Spleen (tissue), 7 donors: ENCODE measurements at regions not wholly inside any gene's neighbourhood (a gene's known extent, or its start where the extent isn't known, plus 50 kb on each side); places are given as distances from the start of the nearest gene placed in this dataset.

Experiments
- CTCF ChIP-seq, 11 experiments: fragments of 200-600 bp in 7 of 11; fragments of 450-650 bp in 4 of 11; sonication (generic) in 4 of 11; IDR thresholded peaks in 8 of 11; conservative IDR thresholded peaks in 3 of 11; 1 replicate in 7 of 11; 2 replicates in 4 of 11; pipeline versions ENCODE4 v1.4.0 to v1.8.0; 2016 to 2021; ENCODE audit warnings: antibody characterized with exemption in 11 of 11, inconsistent platforms in 4 of 11, mild to moderate bottlenecking in 1 of 11
- POLR2A ChIP-seq, 3 donors: fragments of 450-650 bp; IDR thresholded peaks; one replicate each; pipeline ENCODE4 v1.5.1; 2017; ENCODE audit warnings: antibody characterized with exemption in 3 of 3, mild to moderate bottlenecking in 1 of 3
- POLR2AphosphoS5 ChIP-seq, 3 donors: sonication (generic); formaldehyde crosslinking; IDR thresholded peaks; one replicate each; pipeline ENCODE4 v1.5.1; 2017; ENCODE audit warnings: antibody characterized with exemption in 3 of 3
- donor health status: DM: no; HTN: no; CAD: no; lungs with moderate emphysema.
- donor health status: DM: no; HTN: no; CAD: no.
- donor health status: DM: no; HTN: no; CAD: no.

DNA sequence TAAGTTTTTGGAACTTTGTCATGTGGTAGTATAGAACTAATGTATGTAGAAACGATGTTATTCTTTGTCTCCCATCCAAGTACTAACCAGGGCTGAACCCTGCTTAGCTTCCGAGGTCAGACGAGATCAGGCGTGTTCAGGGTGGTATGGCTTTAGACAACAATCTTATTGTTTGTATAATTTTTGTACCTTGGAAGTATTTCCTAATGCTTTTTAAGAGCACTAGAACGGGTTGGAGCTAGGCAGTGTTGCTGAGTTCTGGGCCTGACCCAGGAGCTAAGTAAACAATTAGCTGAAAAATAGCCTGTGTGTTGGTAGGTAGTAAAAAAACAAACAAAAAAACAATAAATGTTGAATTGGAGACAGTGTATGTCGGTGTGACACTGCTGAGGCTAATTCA is 244.3 kb downstream of the EMP1 start:
- TF ChIP-seq POLR2A (IDR thresholded peaks at IDR 0.05) = no peak
- TF ChIP-seq CTCF (IDR thresholded peaks at IDR 0.05 in 8 of 11, conservative IDR thresholded peaks at IDR 0.05 in 3 of 11) = no peak
- TF ChIP-seq POLR2AphosphoS5 (IDR thresholded peaks at IDR 0.05) = no peak
